ENCODE measurements at regions not wholly inside any gene's neighbourhood (a gene's known extent, or its start where the extent isn't known, plus 50 kb on each side); places are given as distances from the start of the nearest gene placed in this dataset.

DNA sequence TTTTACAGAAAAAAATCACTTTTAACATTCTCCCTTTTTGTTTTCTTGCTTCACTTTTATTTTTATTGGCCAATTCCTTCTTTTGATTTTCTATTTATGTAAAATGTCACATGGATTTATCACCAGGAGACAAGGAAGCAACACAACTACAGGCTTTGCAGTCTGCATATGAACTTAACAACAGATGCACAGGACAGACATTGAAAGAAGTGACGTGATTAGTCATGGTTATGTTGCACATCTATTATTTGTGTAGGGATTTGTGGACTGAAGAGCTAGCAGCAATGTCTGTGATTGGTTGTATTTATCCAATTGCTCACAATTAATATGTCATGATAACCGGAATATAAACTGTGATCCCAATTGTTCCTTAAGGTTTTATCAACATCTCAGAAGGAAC, 147.8 kb upstream of the KLF3 start:
- TF ChIP-seq CTCF (IDR thresholded peaks at IDR 0.05) (no peak), POLR2A (IDR thresholded peaks at IDR 0.05) (no peak)

Data from right lobe of liver (tissue), 4 donors.